HG02973 (cell line): ENCODE measurements at regions not wholly inside any gene's neighbourhood (a gene's known extent, or its start where the extent isn't known, plus 50 kb on each side); places are given as distances from the start of the nearest gene placed in this dataset.
"Not testable (repeated sequence)": the region's sequence is repeated elsewhere in the genome, so short reads cannot be mapped to it uniquely, and the experiment has no call there.

Experiments used
- ATAC-seq: cut with Tn5 transposase; IDR thresholded peaks from one replicate; pipeline ENCODE4 v1.9.1; 2021; ENCODE audit warnings: moderate library complexity; ENCODE audit not compliant: unreplicated experiment

- ATAC-seq = no peak
These were observed 569.4 kb downstream of the MEI4 start for GRCh38 chr6:78222226-78222625.

DNA sequence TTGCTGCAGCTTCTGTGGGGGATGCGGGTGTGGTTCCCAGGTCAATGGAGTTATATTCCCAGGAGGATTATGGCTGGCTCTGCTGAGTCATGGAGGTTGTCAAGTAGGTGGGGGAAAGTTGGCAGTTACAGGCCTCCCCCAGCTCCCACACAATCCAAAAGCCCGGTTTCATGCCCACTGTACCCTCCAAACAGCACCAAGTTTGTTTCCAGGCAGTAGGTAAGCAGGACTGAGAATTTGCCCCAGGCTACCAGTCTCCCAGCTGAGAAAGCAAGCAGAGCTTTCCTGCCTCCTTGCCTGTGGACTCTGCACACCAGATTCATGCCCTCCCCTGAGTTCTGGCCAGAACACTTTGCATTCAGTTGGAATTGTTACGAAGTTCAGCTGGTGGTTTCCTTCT, 578.2 kb downstream of the MEI4 start:
- no peak for ATAC-seq

DNA sequence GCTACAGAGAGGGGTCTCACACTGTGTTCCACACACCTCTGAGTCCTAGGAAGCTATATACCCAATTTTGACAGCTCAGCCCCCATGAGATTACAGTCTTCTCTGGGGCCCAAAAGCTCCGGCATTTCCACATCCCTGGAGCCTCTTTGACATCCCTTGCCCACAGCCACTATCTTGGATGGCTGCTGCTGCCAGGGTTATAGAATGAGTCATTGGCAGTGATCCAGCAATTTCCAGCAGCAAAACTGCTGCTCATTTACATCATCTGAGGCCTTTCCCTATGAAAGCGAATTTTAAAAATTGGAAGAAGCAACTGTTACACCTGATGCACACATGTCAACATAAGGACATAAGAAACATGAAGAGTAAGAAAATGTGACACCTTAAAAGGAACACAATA, 590.7 kb downstream of the MEI4 start:
- ATAC-seq = no peak

DNA sequence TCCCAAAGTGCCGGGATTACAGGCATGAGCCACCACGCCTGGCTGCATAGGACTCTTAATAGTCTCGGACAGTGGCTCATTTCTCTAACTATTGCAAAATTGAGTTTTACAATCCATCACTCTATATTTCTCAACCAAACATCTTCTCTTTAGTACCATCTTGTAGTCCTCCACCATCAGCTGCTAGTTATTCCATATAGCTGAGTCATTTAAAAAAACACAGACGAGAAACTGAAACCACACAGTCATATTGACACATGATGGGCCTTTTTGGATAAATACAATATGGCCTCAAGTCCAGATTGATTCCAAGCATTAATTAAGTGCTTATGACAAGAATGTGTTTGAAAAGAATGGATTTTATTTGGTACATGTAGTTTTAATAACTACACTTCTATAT, 599.1 kb downstream of the MEI4 start:
- no peak for ATAC-seq

DNA sequence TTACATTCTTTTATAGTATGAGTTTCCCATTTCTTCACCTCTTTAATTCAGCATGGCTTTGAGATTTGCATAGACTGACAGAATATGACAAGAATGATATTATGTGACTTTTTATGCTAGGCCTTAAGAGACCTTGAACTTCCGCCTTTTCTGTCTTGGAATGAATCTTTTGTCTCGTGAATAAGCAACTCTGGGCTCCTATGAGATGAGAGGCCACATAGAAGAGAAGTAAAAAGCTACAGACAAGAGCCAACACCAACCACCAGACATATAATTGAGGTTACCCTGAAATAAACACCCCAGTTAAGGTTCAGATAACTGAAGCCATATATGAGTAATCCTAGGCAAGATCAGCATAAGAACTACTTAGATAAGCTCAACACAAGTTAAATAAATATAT, 600.8 kb downstream of the MEI4 start:
- ATAC-seq = no peak

DNA sequence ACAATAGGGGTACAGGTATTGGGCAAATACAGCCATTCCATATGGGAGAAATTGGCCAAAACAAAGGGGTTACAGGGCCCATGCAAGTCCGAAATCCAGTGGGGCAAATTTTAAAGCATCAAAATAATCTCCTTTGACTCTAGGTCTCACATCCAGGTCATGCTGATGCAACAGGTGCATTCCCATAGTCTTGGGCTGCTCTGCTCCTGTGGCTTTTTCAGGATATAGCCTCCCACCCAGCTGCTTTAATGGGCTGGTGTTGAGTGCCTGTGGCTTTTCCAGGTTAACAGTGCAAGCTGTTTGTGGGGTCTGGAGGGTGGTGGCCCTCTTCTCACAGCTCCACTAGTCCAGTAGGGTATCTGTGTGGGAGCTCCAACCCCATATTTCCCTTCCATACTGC, 607.1 kb downstream of the MEI4 start:
- ATAC-seq = no peak

- not testable (repeated sequence) for ATAC-seq
These were observed 606.9 kb upstream of the IRAK1BP1 start for GRCh38 chr6:78260427-78260826.

- no peak for ATAC-seq
These were observed 598.5 kb upstream of the IRAK1BP1 start for GRCh38 chr6:78268591-78269452.

DNA sequence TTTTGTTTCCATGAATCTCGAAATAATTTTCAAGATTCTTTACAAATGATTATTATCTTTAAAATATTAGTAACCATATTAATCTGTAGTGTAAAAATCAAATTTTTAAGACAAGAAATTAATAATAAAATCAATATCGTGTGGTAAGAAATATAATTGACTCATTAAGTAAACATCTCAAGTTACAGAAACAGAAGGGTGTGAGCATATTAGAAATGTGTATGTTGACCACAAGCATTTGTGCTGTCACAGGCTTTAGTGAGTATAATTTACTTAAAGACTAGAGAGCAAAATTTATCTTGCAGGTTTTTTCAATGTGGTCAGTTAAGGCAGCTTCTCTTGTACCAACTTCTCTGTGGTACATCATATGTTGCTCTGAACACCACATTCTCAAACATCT, 566.5 kb upstream of the IRAK1BP1 start:
- ATAC-seq = no peak

DNA sequence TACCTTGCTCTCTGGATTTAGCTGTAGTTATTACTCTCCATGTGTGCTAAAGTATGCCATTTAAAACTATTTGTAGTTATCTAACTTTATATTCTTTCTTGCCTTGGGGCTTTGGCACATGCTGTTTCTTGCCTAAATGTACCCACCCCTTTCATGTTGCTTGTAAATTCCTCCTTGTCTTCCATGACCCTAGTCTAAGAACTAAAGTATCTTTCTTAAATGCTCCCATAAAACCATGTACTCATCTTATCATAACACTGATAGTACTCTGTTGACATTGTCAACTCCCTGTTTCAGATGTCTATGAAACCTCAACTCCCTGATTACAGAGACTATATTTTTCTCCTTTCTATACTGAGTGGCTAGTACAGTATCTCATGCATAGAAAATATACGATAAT, 564.9 kb upstream of the IRAK1BP1 start:
- no peak for ATAC-seq

GRCh38 chr6:78308025-78308424, 559.3 kb upstream of the IRAK1BP1 start:
- no peak for ATAC-seq

DNA sequence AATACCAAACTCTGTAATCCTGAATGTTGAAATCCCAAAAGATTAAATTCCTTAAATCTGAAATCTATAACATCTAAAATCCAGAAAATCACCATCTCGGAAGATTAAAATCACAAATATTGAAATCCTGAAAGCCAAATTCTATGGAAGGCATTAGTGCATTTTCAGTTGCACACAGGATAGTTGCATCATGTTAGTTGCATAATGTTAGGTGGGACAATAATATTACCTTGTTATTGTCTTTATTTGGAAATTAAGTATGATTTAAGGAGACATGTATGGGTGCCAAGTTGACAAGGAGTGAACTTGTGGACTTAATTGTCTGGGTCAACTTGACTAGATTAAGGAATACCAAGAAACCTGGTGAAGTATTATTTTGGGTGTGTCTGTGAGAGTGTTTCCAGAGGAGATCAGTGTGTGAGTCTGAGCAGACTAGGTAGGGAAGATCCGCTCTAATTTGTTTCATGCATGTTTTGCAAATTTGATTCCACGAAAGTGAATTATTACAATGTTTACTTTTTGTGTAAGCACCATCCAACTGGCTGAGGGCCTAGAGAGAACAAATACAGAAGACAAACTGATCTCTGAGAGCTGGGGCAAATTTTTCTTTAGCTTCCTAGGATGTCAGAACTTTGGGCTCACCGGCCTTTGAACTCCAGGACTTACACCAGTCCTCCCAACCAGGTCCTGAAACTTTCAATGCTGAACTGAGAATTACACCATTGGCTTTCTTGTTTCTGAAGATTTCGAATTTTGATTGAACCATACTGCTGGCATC, 545.1 kb upstream of the IRAK1BP1 start:
- no peak for ATAC-seq

DNA sequence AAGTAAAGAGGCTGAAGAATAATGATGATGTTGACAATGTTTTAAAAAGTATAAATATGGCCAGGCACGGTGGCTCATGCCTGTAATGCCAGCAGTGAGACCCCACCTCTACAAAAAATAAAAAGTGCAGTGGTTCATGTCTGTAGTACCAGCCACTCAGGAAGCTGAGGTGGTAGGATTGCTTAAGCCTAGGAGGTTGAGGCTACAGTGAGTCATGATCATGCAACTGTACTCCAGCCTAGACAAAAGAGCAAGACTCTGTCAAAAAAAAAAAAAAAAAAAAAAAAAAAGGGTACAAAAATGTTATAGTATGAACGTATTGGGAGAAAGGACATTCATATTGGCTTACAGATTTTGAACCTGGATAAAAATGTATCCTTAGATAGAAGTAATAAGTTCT, 543.1 kb upstream of the IRAK1BP1 start:
- ATAC-seq = no peak

DNA sequence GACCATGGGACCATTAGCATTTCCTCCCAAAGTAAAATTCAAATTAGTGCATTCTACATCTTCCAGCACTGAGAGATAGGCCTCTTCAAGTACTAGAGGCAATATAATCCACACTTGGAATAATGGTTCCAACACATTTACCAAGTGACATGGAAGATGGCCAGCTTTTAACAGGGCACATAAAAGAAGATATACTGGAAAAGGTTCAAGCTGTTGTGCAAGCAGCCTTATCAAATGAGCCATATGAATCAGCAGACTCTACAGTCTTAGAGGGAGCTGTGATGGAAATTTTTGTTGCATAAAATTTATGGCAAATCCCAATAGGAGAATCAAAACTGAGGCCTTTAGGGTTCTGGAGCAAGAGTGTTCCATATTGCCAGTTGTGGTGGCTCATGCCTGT, 526.6 kb upstream of the IRAK1BP1 start:
- ATAC-seq = no peak

- no peak for ATAC-seq
These were observed 521.5 kb upstream of the IRAK1BP1 start for GRCh38 chr6:78345882-78346281.

DNA sequence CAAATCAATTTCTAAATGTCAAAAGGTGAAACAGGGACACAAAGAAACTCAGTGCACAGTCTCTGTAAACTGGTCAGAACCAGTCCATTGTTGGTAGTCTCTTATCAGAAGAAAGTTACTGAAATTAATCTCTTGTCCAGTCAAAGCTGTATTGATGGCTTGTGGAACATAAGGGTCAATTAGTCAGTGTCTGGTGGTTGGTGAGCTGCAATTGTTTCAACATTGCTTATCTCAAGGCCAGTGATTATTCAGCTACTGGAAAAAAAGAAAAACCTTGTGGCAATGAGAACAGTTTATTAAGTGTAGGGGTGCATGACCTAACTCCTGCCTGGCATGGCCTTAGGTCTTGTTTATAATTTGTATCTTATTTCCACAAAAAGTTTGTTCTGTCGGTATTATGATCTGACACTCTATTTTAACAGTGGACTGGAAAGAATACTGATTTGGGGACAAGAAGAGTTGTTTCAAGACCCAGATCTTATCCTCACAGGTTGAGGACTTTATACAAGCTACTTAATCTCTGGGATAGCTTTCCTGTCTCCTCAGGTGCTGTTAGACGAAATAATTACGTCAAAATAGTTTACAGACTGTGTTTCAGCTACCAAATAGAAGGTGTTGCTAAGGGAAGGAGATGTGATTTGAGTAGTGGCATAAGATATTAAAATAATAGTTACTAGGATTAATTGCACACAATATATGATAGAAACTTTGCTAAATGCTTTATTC, 520.0 kb upstream of the IRAK1BP1 start:
- ATAC-seq = no peak

- no peak for ATAC-seq
These were observed 514.3 kb upstream of the IRAK1BP1 start for GRCh38 chr6:78353040-78353439.

- no peak for ATAC-seq
These were observed 503.7 kb upstream of the IRAK1BP1 start for GRCh38 chr6:78363688-78364087.

DNA sequence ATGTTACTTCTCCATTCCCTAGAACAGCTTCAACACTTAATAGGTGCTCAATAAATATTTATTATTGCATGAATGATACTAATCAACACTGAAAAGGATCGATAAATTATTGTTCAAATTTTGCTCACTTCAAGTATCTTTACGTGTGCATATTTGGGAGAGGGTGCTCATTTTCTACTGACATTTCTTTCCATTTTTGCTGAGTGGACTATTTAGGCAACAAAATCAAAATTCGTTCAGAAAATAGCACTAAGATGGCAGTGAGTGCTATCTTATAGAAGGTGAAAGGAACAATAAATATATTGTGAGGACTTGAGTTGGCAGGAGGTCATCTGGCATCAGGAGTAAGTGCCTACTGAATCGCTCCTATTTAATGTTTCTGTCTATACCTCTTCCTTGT, 501.9 kb upstream of the IRAK1BP1 start:
- ATAC-seq = no peak

GRCh38 chr6:78377056-78377455, 490.3 kb upstream of the IRAK1BP1 start:
- no peak for ATAC-seq

DNA sequence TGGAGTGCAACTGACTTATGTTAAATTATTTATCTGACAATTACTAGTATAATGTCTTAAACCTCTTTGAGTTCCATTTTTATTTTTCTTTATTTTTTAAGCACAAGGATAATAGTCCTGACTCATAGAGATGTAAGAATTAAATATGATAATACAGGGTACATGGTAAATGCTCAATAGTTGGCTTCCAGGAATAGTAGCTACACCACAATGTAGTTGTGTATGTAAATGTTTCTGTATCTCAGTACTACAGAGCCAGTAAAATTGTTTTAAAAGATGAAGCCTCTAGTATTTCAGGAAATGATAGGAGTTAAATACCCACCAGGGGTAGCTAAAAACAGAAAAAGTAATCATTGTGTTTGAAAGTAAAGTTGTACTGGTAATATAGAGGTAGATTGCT, 487.4 kb upstream of the IRAK1BP1 start:
- ATAC-seq = no peak

DNA sequence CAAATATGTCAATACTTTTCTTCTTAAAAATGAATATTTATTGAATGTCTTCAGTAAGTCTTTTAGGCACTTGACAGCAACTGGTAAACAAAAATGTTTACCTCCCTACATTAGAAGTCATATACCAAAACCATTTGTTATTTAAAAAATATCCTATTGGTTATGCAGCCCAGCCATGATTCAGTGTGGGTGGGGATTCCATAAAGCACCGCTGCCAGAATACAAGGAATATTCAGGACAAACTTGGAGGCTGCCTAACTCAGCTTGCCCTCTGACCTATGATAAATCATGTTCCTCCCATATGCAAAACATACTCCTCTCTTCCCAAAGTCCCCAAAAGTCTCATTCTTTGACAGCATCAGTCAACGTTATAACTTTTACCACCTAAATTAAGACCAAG, 486.8 kb upstream of the IRAK1BP1 start:
- no peak for ATAC-seq
